SK-N-SH (cell line): ENCODE measurements at regions not wholly inside any gene's neighbourhood (a gene's known extent, or its start where the extent isn't known, plus 50 kb on each side); places are given as distances from the start of the nearest gene placed in this dataset.

Experiments
- CTCF ChIA-PET: fragments of 300-600, 350-600 bp; formaldehyde crosslinking; extraction: SDS; loops from one replicate; lab custom pipeline; 2021; lab: Yijun Ruan, JAX
- POLR2A ChIA-PET: fragments of 350-600 bp; sonication (Branson Sonifier 250); formaldehyde crosslinking; extraction: SDS; loops from one replicate; lab custom pipeline; 2020; ENCODE audit warnings: antibody characterized with exemption, inconsistent platforms; lab: Yijun Ruan, JAX
- DNase-seq: peaks from one replicate; pipeline ENCODE4 v3.0.0; 2012
- H2AFZ ChIP-seq: fragments of 200-600 bp; sonication (generic); 2 replicates; pipeline ENCODE4 v1.8.1; 2016; ENCODE audit warnings: antibody characterized with exemption, mild to moderate bottlenecking, low read depth
- H3F3A ChIP-seq: fragments of 200-600 bp; sonication (generic); replicated peaks from 2 replicates; pipeline ENCODE3; 2016; ENCODE audit warnings: antibody characterized with exemption, mild to moderate bottlenecking; ENCODE audit not compliant: insufficient read depth
- H3K27ac ChIP-seq, 2 experiments: fragments of 200-500 bp in 1 of 2; fragments of 200-600 bp in 1 of 2; sonication (Bioruptor generic) in 1 of 2; sonication (generic), shearing (Covaris generic) in 1 of 2; 2 replicates each; pipeline versions ENCODE4 v1.5.1 to v1.6.1; 2014 to 2016; ENCODE audit warnings: low read depth in 2 of 2, inconsistent platforms in 1 of 2, low read length in 1 of 2, mild to moderate bottlenecking in 1 of 2, mixed read lengths in 1 of 2
- H3K27me3 ChIP-seq: fragments of 200-600 bp; sonication (generic), shearing (Covaris generic); 2 replicates; pipeline ENCODE4 v1.6.1; 2016; ENCODE audit warnings: mixed run types; ENCODE audit not compliant: insufficient read depth
- H3K36me3 ChIP-seq, 2 experiments: fragments of 200-500 bp in 1 of 2; fragments of 200-600 bp in 1 of 2; sonication (Bioruptor generic) in 1 of 2; sonication (generic) in 1 of 2; replicated peaks in 1 of 2; 2 replicates each; pipeline versions ENCODE3 to v1.5.1; 2014 to 2016; ENCODE audit warnings: low read length in 1 of 2, mild to moderate bottlenecking in 1 of 2; ENCODE audit not compliant: insufficient read depth in 2 of 2, control insufficient read depth in 1 of 2
- H3K4me1 ChIP-seq, 2 experiments: fragments of 200-500 bp in 1 of 2; fragments of 200-600 bp in 1 of 2; sonication (Bioruptor generic) in 1 of 2; sonication (generic), shearing (Covaris generic) in 1 of 2; 2 replicates each; pipeline versions ENCODE4 v1.5.1 to v1.6.1; 2014 to 2016; ENCODE audit warnings: low read depth in 1 of 2, low read length in 1 of 2, mixed run types in 1 of 2; ENCODE audit not compliant: insufficient read depth in 2 of 2, control insufficient read depth in 1 of 2
- H3K4me2 ChIP-seq: fragments of 200-600 bp; sonication (generic), shearing (Covaris generic); 2 replicates; pipeline ENCODE4 v1.6.1; 2017; ENCODE audit warnings: mixed run types
- H3K4me3 ChIP-seq, 2 experiments: fragments of 200-500 bp in 1 of 2; fragments of 200-600 bp in 1 of 2; sonication (Bioruptor generic) in 1 of 2; sonication (generic), shearing (Covaris generic) in 1 of 2; 2 replicates each; pipeline versions ENCODE4 v1.5.1 to v1.8.1; 2014 to 2016; ENCODE audit warnings: low read depth in 2 of 2, inconsistent platforms in 1 of 2, low read length in 1 of 2, mild to moderate bottlenecking in 1 of 2, mixed read lengths in 1 of 2, moderate library complexity in 1 of 2
- H3K79me2 ChIP-seq: fragments of 200-600 bp; sonication (generic); 2 replicates; pipeline ENCODE4 v1.8.1; 2017; ENCODE audit warnings: mild to moderate bottlenecking; ENCODE audit not compliant: insufficient read depth
- H3K9ac ChIP-seq: fragments of 200-600 bp; sonication (generic); 2 replicates; pipeline ENCODE4 v1.6.1; 2017; ENCODE audit warnings: mixed run types
- H3K9me2 ChIP-seq: fragments of 200-600 bp; sonication (generic); 2 replicates; pipeline ENCODE4 v1.6.1; 2017; ENCODE audit warnings: mixed run types
- H3K9me3 ChIP-seq: fragments of 200-600 bp; sonication (generic); 2 replicates; pipeline ENCODE4 v1.6.1; 2017; ENCODE audit warnings: mixed run types, mild to moderate bottlenecking, moderate library complexity
- H4K20me1 ChIP-seq: fragments of 200-600 bp; sonication (generic); 2 replicates; pipeline ENCODE4 v1.6.1; 2017; ENCODE audit warnings: mild to moderate bottlenecking, mixed run types; ENCODE audit not compliant: insufficient read depth
- CTCF ChIP-seq: fragments of 200-600 bp; sonication (generic); IDR thresholded peaks from 2 replicates; pipeline ENCODE4 v1.6.1; 2017; ENCODE audit warnings: antibody characterized with exemption, mild to moderate bottlenecking, moderate library complexity
- EP300 ChIP-seq, 2 experiments: IDR thresholded peaks; 2 replicates each; pipeline versions ENCODE4 v1.4.0 to v1.6.1; 2012; ENCODE audit warnings: borderline replicate concordance in 1 of 2, low read depth in 1 of 2, low read length in 1 of 2
- FOXJ3 ChIP-seq: sonication (generic); formaldehyde crosslinking; IDR thresholded peaks from 2 replicates; pipeline ENCODE4 v1.5.1; 2020; ENCODE audit warnings: mild to moderate bottlenecking, missing genetic modification reagents
- FOXM1 ChIP-seq: IDR thresholded peaks from 2 replicates; pipeline ENCODE4 v1.4.0; 2012; ENCODE audit warnings: low read depth, mild to moderate bottlenecking
- GABPA ChIP-seq: IDR thresholded peaks from 2 replicates; pipeline ENCODE4 v1.4.0; 2012; ENCODE audit warnings: low read depth, mild to moderate bottlenecking
- JUND ChIP-seq: IDR thresholded peaks from 2 replicates; pipeline ENCODE4 v1.4.0; 2012
- NFIC ChIP-seq: IDR thresholded peaks from 2 replicates; pipeline ENCODE4 v1.4.0; 2012; ENCODE audit warnings: borderline replicate concordance
- POLR2AphosphoS5 ChIP-seq: IDR thresholded peaks from 2 replicates; pipeline ENCODE4 v1.6.1; 2012; ENCODE audit warnings: low read depth, low read length
- RAD21 ChIP-seq: IDR thresholded peaks from 2 replicates; pipeline ENCODE4 v1.6.1; 2012; ENCODE audit warnings: mild to moderate bottlenecking, low read length
- RFX5 ChIP-seq: IDR thresholded peaks from 2 replicates; pipeline ENCODE4 v1.6.1; 2012; ENCODE audit warnings: mild to moderate bottlenecking, improper control_type of control experiment, low read length
- USF2 ChIP-seq: fragments of 150-350 bp; IDR thresholded peaks from 2 replicates; pipeline ENCODE4 v1.6.1; 2017; ENCODE audit warnings: antibody characterized with exemption, low read length, low read depth, borderline replicate concordance
- WGBS: methylation state at CpG from one replicate; pipeline ENCODE4 v1.1.6; 2017; ENCODE audit warnings: low lambda C conversion rate; 5-methylcytosine and 5-hydroxymethylcytosine counted together
- TF ChIP-seq, protein P1 (sequence below): IDR thresholded peaks from 2 replicates; pipeline ENCODE4 v1.6.1; 2012; ENCODE audit warnings: mild to moderate bottlenecking, low read depth, low read length, moderate library complexity

- no peaks in the 10 kb centered on the region for H4K20me1 ChIP-seq
- ChIA-PET CTCF (interaction anchor here (1.2 kb wide), 1 partner anchor 10 kb away, joined by 3 read pairs; no protein-coding TSS in a partner anchor), POLR2A (no interaction called here)
- no peaks in the 10 kb centered on the region for H3K79me2 ChIP-seq
- no peak overlapping the region for H3K4me2 ChIP-seq
- no peaks in the 10 kb centered on the region for H3K36me3 ChIP-seq
- H3K4me3 ChIP-seq: no peak overlapping the region
- no peaks in the 10 kb centered on the region for H3K9me3 ChIP-seq
- H3K9ac ChIP-seq: no peak overlapping the region
- no peaks in the 10 kb centered on the region for H3F3A ChIP-seq
- H3K9me2 ChIP-seq: no peaks in the 10 kb centered on the region
- no peaks in the 10 kb centered on the region for H3K27me3 ChIP-seq
- no peak overlapping the region for H3K27ac ChIP-seq
- H2AFZ ChIP-seq: no peak overlapping the region
- WGBS: 25% methylated on average over 11 of the region's 11 CpGs
- TF ChIP-seq CTCF (no peak), RAD21 (no peak), RFX5 (no peak), NFIC (no peak), JUND (no peak), FOXJ3 (CRISPR knock-in tag) (no peak), USF2 (no peak), EP300 (IDR thresholded peaks at IDR 0.05; ENCODE audit: borderline replicate concordance in 1 of 2, low read depth in 1 of 2, low read length in 1 of 2) (no peak)
- TF ChIP-seq, protein P1, sequence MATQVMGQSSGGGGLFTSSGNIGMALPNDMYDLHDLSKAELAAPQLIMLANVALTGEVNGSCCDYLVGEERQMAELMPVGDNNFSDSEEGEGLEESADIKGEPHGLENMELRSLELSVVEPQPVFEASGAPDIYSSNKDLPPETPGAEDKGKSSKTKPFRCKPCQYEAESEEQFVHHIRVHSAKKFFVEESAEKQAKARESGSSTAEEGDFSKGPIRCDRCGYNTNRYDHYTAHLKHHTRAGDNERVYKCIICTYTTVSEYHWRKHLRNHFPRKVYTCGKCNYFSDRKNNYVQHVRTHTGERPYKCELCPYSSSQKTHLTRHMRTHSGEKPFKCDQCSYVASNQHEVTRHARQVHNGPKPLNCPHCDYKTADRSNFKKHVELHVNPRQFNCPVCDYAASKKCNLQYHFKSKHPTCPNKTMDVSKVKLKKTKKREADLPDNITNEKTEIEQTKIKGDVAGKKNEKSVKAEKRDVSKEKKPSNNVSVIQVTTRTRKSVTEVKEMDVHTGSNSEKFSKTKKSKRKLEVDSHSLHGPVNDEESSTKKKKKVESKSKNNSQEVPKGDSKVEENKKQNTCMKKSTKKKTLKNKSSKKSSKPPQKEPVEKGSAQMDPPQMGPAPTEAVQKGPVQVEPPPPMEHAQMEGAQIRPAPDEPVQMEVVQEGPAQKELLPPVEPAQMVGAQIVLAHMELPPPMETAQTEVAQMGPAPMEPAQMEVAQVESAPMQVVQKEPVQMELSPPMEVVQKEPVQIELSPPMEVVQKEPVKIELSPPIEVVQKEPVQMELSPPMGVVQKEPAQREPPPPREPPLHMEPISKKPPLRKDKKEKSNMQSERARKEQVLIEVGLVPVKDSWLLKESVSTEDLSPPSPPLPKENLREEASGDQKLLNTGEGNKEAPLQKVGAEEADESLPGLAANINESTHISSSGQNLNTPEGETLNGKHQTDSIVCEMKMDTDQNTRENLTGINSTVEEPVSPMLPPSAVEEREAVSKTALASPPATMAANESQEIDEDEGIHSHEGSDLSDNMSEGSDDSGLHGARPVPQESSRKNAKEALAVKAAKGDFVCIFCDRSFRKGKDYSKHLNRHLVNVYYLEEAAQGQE: no peak
- TF ChIP-seq, all 33 proteins: peak for 0
- DNase-seq: no peak
- H3K4me1 ChIP-seq: no peaks in the 10 kb centered on the region
Observed at GRCh38 chr22:48106215-48106614, 1343.8 kb downstream of the TBC1D22A start.

DNA sequence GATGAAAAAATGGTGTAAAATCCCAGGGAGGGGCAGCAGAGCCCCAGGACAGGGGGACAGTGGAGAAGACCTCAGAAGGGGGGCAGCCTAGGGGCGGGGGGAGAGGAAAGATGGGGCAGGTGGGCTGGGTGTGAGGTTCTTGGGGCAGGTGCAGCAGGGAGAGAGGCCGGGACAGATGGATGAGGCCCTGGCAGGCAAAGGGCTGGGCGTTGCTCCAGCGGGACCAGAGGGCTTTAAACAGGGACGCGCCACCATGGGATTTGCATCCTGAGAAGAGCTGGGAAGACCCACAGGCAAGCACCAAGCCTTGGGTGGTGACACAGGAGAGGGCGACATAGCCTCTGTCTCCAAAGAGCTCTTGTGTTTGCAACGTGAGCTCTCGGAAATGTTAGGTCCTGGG lies 1342.8 kb downstream of the TBC1D22A start:
- no peaks in the 10 kb centered on the region for H4K20me1 ChIP-seq
- H3K27ac ChIP-seq: no peak overlapping the region
- 3% methylated on average over 6 of the region's 9 CpGs for WGBS
- DNase-seq: no peak
- H3K27me3 ChIP-seq: no peaks in the 10 kb centered on the region
- no peak overlapping the region for H3K9ac ChIP-seq
- H3K9me2 ChIP-seq: no peaks in the 10 kb centered on the region
- no peaks in the 10 kb centered on the region for H3F3A ChIP-seq
- H3K4me2 ChIP-seq: no peak overlapping the region
- POLR2A ChIA-PET: no interaction called here
- TF ChIP-seq FOXM1: no peak
- TF ChIP-seq GABPA: no peak
- no peak for TF ChIP-seq POLR2AphosphoS5
- H3K4me1 ChIP-seq: no peaks in the 10 kb centered on the region
- CTCF ChIA-PET: interaction anchor here (1.2 kb wide), 1 partner anchor 11 kb away, joined by 3 read pairs; no protein-coding TSS in a partner anchor
- H3K79me2 ChIP-seq: no peaks in the 10 kb centered on the region
- no peak overlapping the region for H2AFZ ChIP-seq
- no peak overlapping the region for H3K4me3 ChIP-seq
- no peaks in the 10 kb centered on the region for H3K36me3 ChIP-seq
- H3K9me3 ChIP-seq: no peaks in the 10 kb centered on the region
